ENCODE measurements at regions not wholly inside any gene's neighbourhood (a gene's known extent, or its start where the extent isn't known, plus 50 kb on each side); places are given as distances from the start of the nearest gene placed in this dataset.

GRCh38 chr18:79626905-79627749 lies 52.5 kb upstream of the CTDP1 start:
- DNase-seq (ENCODE audit: low spot score), result no peak
- TF ChIP-seq CTCF (IDR thresholded peaks at IDR 0.05; ENCODE audit: extremely low read depth, missing control alignments), result no peak

GRCh38 chr18:79627750-79628294 lies 51.8 kb upstream of the CTDP1 start:
- TF ChIP-seq CTCF (IDR thresholded peaks at IDR 0.05; ENCODE audit: extremely low read depth, missing control alignments), result no peak
- DNase-seq (ENCODE audit: low spot score), result no peak

- no peak for TF ChIP-seq CTCF (IDR thresholded peaks at IDR 0.05; ENCODE audit: extremely low read depth, missing control alignments)
- DNase-seq (ENCODE audit: low spot score), result no peak
These were observed 51.0 kb upstream of the CTDP1 start for GRCh38 chr18:79628416-79629248.

- DNase-seq (ENCODE audit: low spot score), result no peak
- no peak for TF ChIP-seq CTCF (IDR thresholded peaks at IDR 0.05; ENCODE audit: extremely low read depth, missing control alignments)
These were observed 50.4 kb upstream of the CTDP1 start for GRCh38 chr18:79629249-79629558.

GRCh38 chr18:79629606-79630005 lies 50.0 kb upstream of the CTDP1 start:
- TF ChIP-seq CTCF (IDR thresholded peaks at IDR 0.05; ENCODE audit: extremely low read depth, missing control alignments), result no peak
- peak; percentile 10 for DNase-seq (ENCODE audit: low spot score)

Measured in GM20000 (cell line).